H9 (cell line): ENCODE measurements at regions not wholly inside any gene's neighbourhood (a gene's known extent, or its start where the extent isn't known, plus 50 kb on each side); places are given as distances from the start of the nearest gene placed in this dataset.

Experiments
- DNase-seq: peaks from one replicate; pipeline ENCODE4 v3.0.0-alpha.2; 2017
- H2AFZ ChIP-seq: one replicate; pipeline ENCODE4 v1.6.1; 2013; ENCODE audit warnings: mild to moderate bottlenecking, low read length, control low read depth, moderate library complexity
- H2AK5ac ChIP-seq: 2 replicates; pipeline ENCODE4 v1.6.1; 2013; ENCODE audit warnings: low read length, control low read depth, mixed read lengths; ENCODE audit not compliant: insufficient read length
- H2BK120ac ChIP-seq: one replicate; pipeline ENCODE4 v1.6.1; 2013; ENCODE audit warnings: low read depth, mild to moderate bottlenecking, low read length, control low read depth, inconsistent platforms; ENCODE audit not compliant: poor library complexity, severe bottlenecking
- H2BK12ac ChIP-seq: 2 replicates; pipeline ENCODE4 v1.6.1; 2013; ENCODE audit warnings: low read length, control low read depth, mixed read lengths, low read depth; ENCODE audit not compliant: insufficient read length
- H2BK15ac ChIP-seq: 2 replicates; pipeline ENCODE4 v1.6.1; 2013; ENCODE audit warnings: low read depth, low read length, control low read depth
- H2BK20ac ChIP-seq: one replicate; pipeline ENCODE4 v1.6.1; 2013; ENCODE audit warnings: low read depth, mild to moderate bottlenecking, low read length, control low read depth, inconsistent platforms; ENCODE audit not compliant: poor library complexity, severe bottlenecking
- H2BK5ac ChIP-seq: 2 replicates; pipeline ENCODE4 v1.6.1; 2013; ENCODE audit warnings: low read length, control low read depth, mixed read lengths; ENCODE audit not compliant: insufficient read length
- H3K14ac ChIP-seq: 2 replicates; pipeline ENCODE4 v1.6.1; 2013; ENCODE audit warnings: low read length, control low read depth; ENCODE audit not compliant: insufficient read depth
- H3K18ac ChIP-seq: 2 replicates; pipeline ENCODE4 v1.6.1; 2013; ENCODE audit warnings: low read depth, mild to moderate bottlenecking, mixed read lengths, low read length, control low read depth; ENCODE audit not compliant: insufficient read length
- H3K23ac ChIP-seq: 2 replicates; pipeline ENCODE4 v1.6.1; 2013; ENCODE audit warnings: low read length, control low read depth, mixed read lengths, low read depth; ENCODE audit not compliant: insufficient read length
- H3K23me2 ChIP-seq: 2 replicates; pipeline ENCODE4 v1.6.1; 2013; ENCODE audit warnings: low read depth, mild to moderate bottlenecking, mixed read lengths, low read length, control low read depth; ENCODE audit not compliant: insufficient read length, poor library complexity, severe bottlenecking
- H3K27ac ChIP-seq: 2 replicates; pipeline ENCODE4 v1.5.1; 2013; ENCODE audit warnings: low read length, control low read depth, mixed read lengths, low read depth; ENCODE audit not compliant: insufficient read length
- H3K27me3 ChIP-seq: 2 replicates; pipeline ENCODE4 v1.6.1; 2013; ENCODE audit warnings: low read length, control low read depth, inconsistent platforms; ENCODE audit not compliant: insufficient read depth
- H3K4ac ChIP-seq: 2 replicates; pipeline ENCODE4 v1.6.1; 2013; ENCODE audit warnings: low read depth, mild to moderate bottlenecking, control low read depth, inconsistent platforms, low read length, moderate library complexity
- H3K4me1 ChIP-seq: 2 replicates; pipeline ENCODE4 v1.6.1; 2013; ENCODE audit warnings: low read length, control low read depth, inconsistent platforms; ENCODE audit not compliant: insufficient read depth
- H3K4me2 ChIP-seq: 2 replicates; pipeline ENCODE4 v1.6.1; 2013; ENCODE audit warnings: low read length, control low read depth, mixed read lengths; ENCODE audit not compliant: insufficient read length, insufficient read depth
- H3K56ac ChIP-seq: 2 replicates; pipeline ENCODE4 v1.6.1; 2013; ENCODE audit warnings: low read depth, mild to moderate bottlenecking, mixed read lengths, low read length, control low read depth; ENCODE audit not compliant: insufficient read length
- H3K79me1 ChIP-seq: 2 replicates; pipeline ENCODE4 v1.6.1; 2013; ENCODE audit warnings: low read depth, mild to moderate bottlenecking, moderate library complexity, low read length, control low read depth, inconsistent platforms; ENCODE audit not compliant: insufficient read depth, poor library complexity, severe bottlenecking
- H3K79me2 ChIP-seq: 2 replicates; pipeline ENCODE4 v1.6.1; 2013; ENCODE audit warnings: low read length, control low read depth, inconsistent platforms; ENCODE audit not compliant: insufficient read depth
- H3K9ac ChIP-seq: 2 replicates; pipeline ENCODE4 v1.6.1; 2013; ENCODE audit warnings: low read length, control low read depth, mixed read lengths; ENCODE audit not compliant: insufficient read length; ENCODE audit errors: extremely low read depth
- H3K9me3 ChIP-seq: one replicate; pipeline ENCODE4 v1.6.1; 2013; ENCODE audit warnings: low read depth, low read length, inconsistent platforms; ENCODE audit not compliant: control insufficient read depth
- H3T11ph ChIP-seq: one replicate; pipeline ENCODE4 v1.6.1; 2013; ENCODE audit warnings: mild to moderate bottlenecking, low read length, control low read depth, inconsistent platforms
- H4K20me1 ChIP-seq: one replicate; pipeline ENCODE4 v1.6.1; 2013; ENCODE audit not compliant: control insufficient read depth, insufficient read length, insufficient read depth
- H4K5ac ChIP-seq: 2 replicates; pipeline ENCODE4 v1.6.1; 2013; ENCODE audit warnings: low read depth, mild to moderate bottlenecking, mixed read lengths, low read length, control low read depth; ENCODE audit not compliant: insufficient read length
- H4K8ac ChIP-seq: replicated peaks from 2 replicates; pipeline ENCODE4 v1.6.1; 2013; ENCODE audit warnings: low read length, control low read depth, mixed read lengths, low read depth; ENCODE audit not compliant: insufficient read length
- H4K91ac ChIP-seq: 2 replicates; pipeline ENCODE4 v1.6.1; 2013; ENCODE audit warnings: low read depth, mild to moderate bottlenecking, moderate library complexity, mixed read lengths, low read length, control low read depth; ENCODE audit not compliant: insufficient read length
- H3K27ac Mint-ChIP-seq, 3 experiments: 2 replicates in 2 of 3; 3 replicates in 1 of 3; pipeline ENCODE4 v1.8.0; 2020 to 2021; ENCODE audit warnings: mixed read lengths in 3 of 3, mild to moderate bottlenecking in 1 of 3, moderate library complexity in 1 of 3
- H3K27me3 Mint-ChIP-seq: 2 replicates; pipeline ENCODE4 v1.8.0; 2021; ENCODE audit warnings: low read depth, mild to moderate bottlenecking, moderate library complexity, mixed read lengths
- H3K36me3 Mint-ChIP-seq, 3 experiments: 2 replicates in 2 of 3; 3 replicates in 1 of 3; pipeline ENCODE4 v1.8.0; 2020 to 2021; ENCODE audit warnings: low read depth in 3 of 3, mixed read lengths in 3 of 3; ENCODE audit not compliant: insufficient read depth in 1 of 3
- H3K4me1 Mint-ChIP-seq, 2 experiments: 2 replicates each; pipeline ENCODE4 v1.8.0; 2020; ENCODE audit warnings: mixed read lengths in 2 of 2
- H3K4me3 Mint-ChIP-seq, 2 experiments: 2 replicates in 1 of 2; 3 replicates in 1 of 2; pipeline ENCODE4 v1.8.0; 2020 to 2021; ENCODE audit warnings: mild to moderate bottlenecking in 2 of 2, mixed read lengths in 2 of 2, moderate library complexity in 1 of 2
- H3K9me3 Mint-ChIP-seq, 2 experiments: 2 replicates in 1 of 2; 3 replicates in 1 of 2; pipeline ENCODE4 v1.8.0; 2020; ENCODE audit warnings: mild to moderate bottlenecking in 2 of 2, mixed read lengths in 2 of 2, moderate library complexity in 1 of 2
- CTCF ChIP-seq: fragments of 200-600 bp; sonication (generic); conservative IDR thresholded peaks from 3 replicates; pipeline ENCODE4 v1.8.0; 2021; ENCODE audit warnings: antibody characterized with exemption, mild to moderate bottlenecking
- WGBS: extraction: QIAGEN DNeasy Blood & Tissue Kit; methylation state at CpG from one replicate; pipeline ENCODE4 v1.1.7; 2013; ENCODE audit warnings: missing lambda C conversion rate, low lambda C conversion rate, mixed read lengths; ENCODE audit not compliant: insufficient read length; ENCODE audit errors: extremely low coverage; 5-methylcytosine and 5-hydroxymethylcytosine counted together

- H3K4me1 Mint-ChIP-seq = peaks cover 12 to 13% of the 10 kb centered on the region in 2 experiments
- no peak overlapping the region for H4K8ac ChIP-seq
- no peaks in the 10 kb centered on the region for H3K79me2 ChIP-seq
- H3K27ac ChIP-seq = no peak overlapping the region
- no peak overlapping the region for H4K5ac ChIP-seq
- no peak overlapping the region for H3K4me2 ChIP-seq
- H4K20me1 ChIP-seq = no peaks in the 10 kb centered on the region
- no peak overlapping the region for H2AFZ ChIP-seq
- no peak overlapping the region for H3K56ac ChIP-seq
- no peak overlapping the region for H2AK5ac ChIP-seq
- no peak for TF ChIP-seq CTCF
- peaks cover 38% of the 10 kb centered on the region for H3K27me3 Mint-ChIP-seq
- H3K4me1 ChIP-seq = no peaks in the 10 kb centered on the region
- H3K27ac Mint-ChIP-seq = no peak overlapping the region; a peak in 1 of 7 replicates
- H3K23me2 ChIP-seq = no peaks in the 10 kb centered on the region
- no peaks in the 10 kb centered on the region for H3K79me1 ChIP-seq
- no peak overlapping the region for H4K91ac ChIP-seq
- WGBS = no CpG with 5 or more reads among the region's 26 CpGs
- H3K4ac ChIP-seq = no peak overlapping the region
- no peak overlapping the region for H2BK5ac ChIP-seq
- H3K14ac ChIP-seq = no peak overlapping the region
- H3K36me3 Mint-ChIP-seq = no peaks in the 10 kb centered on the region
- H3K23ac ChIP-seq = no peak overlapping the region
- no peak overlapping the region for H3K9ac ChIP-seq
- H2BK120ac ChIP-seq = no peak overlapping the region
- no peaks in the 10 kb centered on the region; the same call in 1 of the 2 replicates for H3K27me3 ChIP-seq
- H3K18ac ChIP-seq = no peak overlapping the region
- no peaks in the 10 kb centered on the region for H3K9me3 ChIP-seq
- no peak overlapping the region for H2BK12ac ChIP-seq
- no peak overlapping the region for H2BK15ac ChIP-seq
- H2BK20ac ChIP-seq = no peak overlapping the region
- no peaks in the 10 kb centered on the region for H3K9me3 Mint-ChIP-seq
- peak; percentile 26 for DNase-seq
- no peak overlapping the region for H3T11ph ChIP-seq
- H3K4me3 Mint-ChIP-seq = no peak overlapping the region
Measured at GRCh38 chr1:48089356-48089891, 92.2 kb upstream of the TRABD2B start.
